Gastroesophageal sphincter (tissue), 4 donors: ENCODE measurements at regions not wholly inside any gene's neighbourhood (a gene's known extent, or its start where the extent isn't known, plus 50 kb on each side); places are given as distances from the start of the nearest gene placed in this dataset.

Source experiments
- ATAC-seq: fragments of 150-250 bp; one replicate; pipeline ENCODE4 v1.9.1; 2016; ENCODE audit warnings: mild to moderate bottlenecking, moderate library complexity
- H3K27ac ChIP-seq, 4 donors: fragments of 200-600 bp; sonication (generic) in 3 of 4; 1 replicate in 3 of 4; 2 replicates in 1 of 4; pipeline ENCODE4 v1.5.1; 2016 to 2019
- H3K27me3 ChIP-seq: fragments of 200-600 bp; sonication (generic); one replicate; pipeline ENCODE4 v1.5.1; 2019
- H3K36me3 ChIP-seq, 2 donors: fragments of 200-600 bp; sonication (generic); one replicate each; pipeline ENCODE4 v1.5.1; 2019; ENCODE audit warnings: control low read depth in 1 of 2
- H3K4me1 ChIP-seq, 3 donors: fragments of 200-600 bp; sonication (generic); 1 replicate in 2 of 3; 2 replicates in 1 of 3; pipeline ENCODE4 v1.5.1; 2016 to 2019; ENCODE audit warnings: control low read depth in 2 of 3
- H3K4me3 ChIP-seq, 2 donors: fragments of 200-600 bp; sonication (generic); one replicate each; pipeline ENCODE4 v1.5.1; 2019; ENCODE audit warnings: mild to moderate bottlenecking in 1 of 2, moderate library complexity in 1 of 2
- H3K9me3 ChIP-seq, 3 donors: fragments of 200-600 bp; sonication (generic); one replicate each; pipeline ENCODE4 v1.5.1; 2017 to 2019; ENCODE audit warnings: control low read depth in 2 of 3
- EP300 ChIP-seq: sonication (generic); formaldehyde crosslinking; IDR thresholded peaks from one replicate; pipeline ENCODE4 v1.6.1; 2017; ENCODE audit warnings: antibody characterized with exemption, mild to moderate bottlenecking
- POLR2A ChIP-seq, 2 donors: fragments of 450-650 bp; IDR thresholded peaks; one replicate each; pipeline ENCODE4 v1.6.1; 2017; ENCODE audit warnings: antibody characterized with exemption in 2 of 2, mild to moderate bottlenecking in 2 of 2, moderate library complexity in 1 of 2
- POLR2AphosphoS5 ChIP-seq: sonication (generic); formaldehyde crosslinking; IDR thresholded peaks from one replicate; pipeline ENCODE4 v1.6.1; 2017; ENCODE audit warnings: antibody characterized with exemption
- WGBS, 2 donors: methylation state at CpG; one replicate each; pipeline ENCODE4 v1.1.5; 2018; ENCODE audit warnings: low coverage in 1 of 2; 5-methylcytosine and 5-hydroxymethylcytosine counted together
- TF ChIP-seq, protein P1 (sequence below), 4 experiments: fragments of 200-600 bp in 2 of 4; fragments of 450-650 bp in 2 of 4; sonication (generic) in 1 of 4; IDR thresholded peaks; one replicate each; pipeline ENCODE4 v1.5.1; 2017 to 2019; ENCODE audit warnings: antibody characterized with exemption in 4 of 4, mild to moderate bottlenecking in 2 of 4, moderate library complexity in 2 of 4

DNA sequence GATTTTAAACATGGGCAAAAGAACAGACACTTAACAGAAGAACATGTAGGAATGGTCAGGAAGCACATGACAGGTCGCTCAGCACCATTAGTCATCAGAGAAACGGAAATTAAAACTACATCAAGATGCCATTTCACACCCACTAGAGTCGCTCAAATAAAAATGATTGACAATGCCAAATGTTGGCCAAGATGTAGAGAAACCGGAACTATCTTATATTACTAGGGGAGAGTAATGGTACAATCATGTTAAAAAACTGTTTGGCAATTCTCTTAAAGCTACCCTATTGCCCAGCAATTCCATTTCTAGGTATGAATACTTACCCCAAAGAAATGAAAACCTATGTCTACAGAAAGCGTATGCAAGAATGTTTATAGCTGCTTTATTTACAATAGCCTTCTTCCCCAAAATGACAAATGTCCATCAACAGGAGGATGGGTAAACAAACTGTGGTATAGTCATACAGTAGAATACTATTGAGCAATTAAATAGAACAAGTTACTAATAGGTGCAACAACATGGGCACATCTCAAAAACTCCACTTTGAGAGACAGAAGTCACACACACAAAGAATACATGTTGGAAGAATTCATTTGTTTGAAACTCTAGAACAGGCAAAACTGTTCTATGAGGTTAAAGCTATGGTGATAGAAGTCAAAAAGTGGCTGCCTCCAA is 92.8 kb downstream of the ETS2 start:
- no peak overlapping the region for H3K4me3 ChIP-seq
- TF ChIP-seq POLR2AphosphoS5 (peak; percentile 8), POLR2A (IDR thresholded peaks at IDR 0.05) (no peak)
- H3K9me3 ChIP-seq, result no peaks in the 10 kb centered on the region
- no peaks in the 10 kb centered on the region for H3K27me3 ChIP-seq
- WGBS, 2 donors, result 58 to 88% methylated on average over 5 of the region's 5 CpGs
- no peak for ATAC-seq
- peak overlapping the region in 3 of 4 donors; percentile 32 to 55 (median 50) for H3K27ac ChIP-seq
- no peaks in the 10 kb centered on the region for H3K36me3 ChIP-seq
- H3K4me1 ChIP-seq, result peaks cover 0 to 14% (median 3%) of the 10 kb centered on the region in 3 donors

DNA sequence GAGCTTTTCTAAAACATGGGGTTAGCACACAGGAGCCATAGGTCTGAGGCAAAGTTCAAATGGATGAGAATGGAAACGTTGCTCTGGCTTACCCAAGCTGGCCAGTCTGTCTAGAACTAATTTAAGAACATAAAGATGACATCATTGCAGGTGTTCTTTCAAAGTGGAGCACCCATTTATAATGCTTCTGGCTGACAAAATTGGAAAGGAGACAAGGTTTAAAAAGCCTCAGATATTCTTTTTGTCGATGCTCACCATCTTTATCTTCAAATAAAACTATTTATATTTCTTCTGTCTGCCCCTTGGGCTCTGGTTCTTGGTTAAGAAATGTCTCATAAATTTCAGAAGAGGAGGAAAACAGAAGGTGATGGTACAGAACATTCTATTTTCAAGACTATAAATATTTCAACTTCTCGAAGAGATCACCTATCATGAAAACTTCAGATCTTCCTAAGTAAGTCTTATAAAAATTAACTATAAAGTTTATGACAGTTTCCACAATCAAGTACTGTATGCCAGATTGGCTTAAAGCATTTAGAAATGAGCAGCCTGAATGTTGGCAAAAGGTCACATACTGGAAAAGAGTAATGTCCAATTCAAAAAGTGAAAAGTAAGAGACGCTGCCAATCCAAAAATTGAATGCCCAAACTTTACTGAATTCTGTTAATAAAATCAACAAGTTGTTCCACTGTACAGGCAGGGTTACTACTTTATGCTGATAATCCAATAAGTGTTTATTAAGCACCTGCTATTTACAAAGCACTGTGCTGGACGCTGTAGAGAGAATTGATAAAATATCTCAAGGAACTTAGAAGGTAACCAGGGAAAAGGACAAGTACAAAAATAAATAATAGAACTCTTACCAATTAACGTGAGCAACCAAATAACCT is 92.0 kb downstream of the ETS2 start:
- no peaks in the 10 kb centered on the region for H3K27me3 ChIP-seq
- H3K4me3 ChIP-seq, result no peak overlapping the region
- no peak for TF ChIP-seq POLR2A (IDR thresholded peaks at IDR 0.05)
- TF ChIP-seq, protein P1, sequence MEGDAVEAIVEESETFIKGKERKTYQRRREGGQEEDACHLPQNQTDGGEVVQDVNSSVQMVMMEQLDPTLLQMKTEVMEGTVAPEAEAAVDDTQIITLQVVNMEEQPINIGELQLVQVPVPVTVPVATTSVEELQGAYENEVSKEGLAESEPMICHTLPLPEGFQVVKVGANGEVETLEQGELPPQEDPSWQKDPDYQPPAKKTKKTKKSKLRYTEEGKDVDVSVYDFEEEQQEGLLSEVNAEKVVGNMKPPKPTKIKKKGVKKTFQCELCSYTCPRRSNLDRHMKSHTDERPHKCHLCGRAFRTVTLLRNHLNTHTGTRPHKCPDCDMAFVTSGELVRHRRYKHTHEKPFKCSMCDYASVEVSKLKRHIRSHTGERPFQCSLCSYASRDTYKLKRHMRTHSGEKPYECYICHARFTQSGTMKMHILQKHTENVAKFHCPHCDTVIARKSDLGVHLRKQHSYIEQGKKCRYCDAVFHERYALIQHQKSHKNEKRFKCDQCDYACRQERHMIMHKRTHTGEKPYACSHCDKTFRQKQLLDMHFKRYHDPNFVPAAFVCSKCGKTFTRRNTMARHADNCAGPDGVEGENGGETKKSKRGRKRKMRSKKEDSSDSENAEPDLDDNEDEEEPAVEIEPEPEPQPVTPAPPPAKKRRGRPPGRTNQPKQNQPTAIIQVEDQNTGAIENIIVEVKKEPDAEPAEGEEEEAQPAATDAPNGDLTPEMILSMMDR (IDR thresholded peaks at IDR 0.05), result no peak
- TF ChIP-seq EP300, result peak; percentile 32
- peak; percentile 24 for TF ChIP-seq POLR2AphosphoS5
- ATAC-seq, result peak; percentile 67
- no peaks in the 10 kb centered on the region for H3K9me3 ChIP-seq
- WGBS, 2 donors, result 52 to 56% methylated on average over 6 of the region's 6 CpGs
- H3K4me1 ChIP-seq, result peaks cover 0 to 10% (median 3%) of the 10 kb centered on the region in 3 donors
- H3K36me3 ChIP-seq, result no peaks in the 10 kb centered on the region
- H3K27ac ChIP-seq, result peak overlapping the region; percentile 29 to 55 (median 41)

DNA sequence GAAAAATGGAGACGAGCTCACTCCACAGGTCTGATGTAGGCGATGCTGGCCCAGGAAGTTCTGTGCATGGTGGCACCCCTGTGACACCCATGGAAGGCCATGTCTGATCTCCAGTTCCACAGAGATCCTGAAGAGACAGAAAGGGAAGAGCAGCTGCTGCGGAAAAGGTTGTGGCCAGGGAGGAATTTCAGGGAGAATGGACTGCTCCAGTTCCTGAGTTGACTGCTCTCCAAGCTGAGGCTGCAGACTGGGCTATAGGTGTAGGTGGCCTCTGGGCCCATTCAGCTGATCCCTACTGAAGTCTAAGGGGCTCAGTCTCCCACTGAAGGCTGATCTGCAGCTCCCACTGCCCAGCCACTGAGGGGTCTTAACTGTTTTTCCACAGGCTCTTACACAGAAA is 89.2 kb downstream of the ETS2 start:
- no peak for TF ChIP-seq POLR2AphosphoS5
- 88 to 100% methylated on average over 1 to 2 of the region's 3 CpGs for WGBS, 2 donors
- no peak for ATAC-seq
- H3K36me3 ChIP-seq, result no peaks in the 10 kb centered on the region
- no peaks in the 10 kb centered on the region for H3K9me3 ChIP-seq
- no peak overlapping the region for H3K4me3 ChIP-seq
- no peaks in the 10 kb centered on the region for H3K27me3 ChIP-seq
- peaks cover 0 to 10% (median 3%) of the 10 kb centered on the region in 3 donors for H3K4me1 ChIP-seq
- H3K27ac ChIP-seq, result no peak overlapping the region

DNA sequence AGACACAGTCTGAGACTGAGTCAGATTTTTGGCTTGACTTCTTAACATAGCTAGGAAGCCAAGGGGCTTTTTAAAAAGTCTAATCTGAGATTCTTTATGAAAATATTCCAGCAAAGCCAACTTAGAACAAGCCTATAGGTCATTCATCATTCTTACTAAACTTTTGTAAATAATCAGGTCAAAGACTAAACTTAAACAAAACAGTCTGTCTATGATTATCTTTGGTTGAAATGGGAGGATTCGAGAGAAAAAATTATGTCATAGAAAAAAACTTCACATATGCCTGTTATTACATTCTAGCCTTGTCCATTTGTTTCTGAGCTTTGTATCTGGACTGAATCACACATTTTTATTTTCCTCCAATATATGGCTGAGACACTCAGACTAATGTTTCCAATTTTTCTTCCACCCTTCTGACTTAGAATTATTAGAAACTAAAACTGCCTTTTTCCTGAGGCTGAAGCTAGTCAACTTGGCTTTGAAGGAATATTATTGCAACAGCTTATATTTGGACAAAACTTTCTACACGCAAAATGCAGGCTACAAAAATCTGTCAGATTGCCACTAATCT is 83.3 kb downstream of the ETS2 start:
- peak; percentile 62 for ATAC-seq
- H3K27ac ChIP-seq, result peak overlapping the region; percentile 26 to 48 (median 38)
- H3K4me1 ChIP-seq, result peaks cover 0 to 11% (median 0%) of the 10 kb centered on the region in 3 donors
- H3K9me3 ChIP-seq, result peaks cover 0 to 19% (median 0%) of the 10 kb centered on the region in 3 donors
- 0 to 9% methylated on average over 2 of the region's 2 CpGs for whole genome bisulfite sequencing, 2 donors
- TF ChIP-seq POLR2AphosphoS5, result no peak
- TF ChIP-seq, protein P1 (IDR thresholded peaks at IDR 0.05), result no peak
- TF ChIP-seq POLR2A (IDR thresholded peaks at IDR 0.05), result no peak
- no peaks in the 10 kb centered on the region for H3K36me3 ChIP-seq
- no peak overlapping the region for H3K4me3 ChIP-seq
- no peaks in the 10 kb centered on the region for H3K27me3 ChIP-seq

DNA sequence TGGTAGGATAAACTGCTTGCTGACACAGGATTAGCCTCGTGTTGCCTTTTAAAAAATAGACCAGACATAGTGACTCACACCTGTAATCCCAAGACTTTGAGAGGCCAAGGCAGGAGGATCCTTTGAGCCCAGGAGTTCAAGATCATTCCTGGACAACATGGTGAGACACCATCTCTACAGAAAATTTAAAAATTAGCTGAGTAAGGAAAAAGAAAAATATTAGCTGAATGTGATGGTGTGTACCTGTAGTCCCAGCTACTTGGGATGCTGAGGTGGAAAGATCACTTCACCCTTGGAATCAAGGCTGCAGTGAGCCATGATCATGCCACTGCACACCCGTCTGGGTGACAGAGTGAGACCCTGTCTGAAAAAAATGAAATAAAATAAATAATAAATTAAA is 82.0 kb downstream of the ETS2 start:
- H3K9me3 ChIP-seq, result peaks cover 0 to 19% (median 0%) of the 10 kb centered on the region in 3 donors
- H3K4me3 ChIP-seq, result no peak overlapping the region
- WGBS, 2 donors, result 80 to 84% methylated on average over 1 to 2 of the region's 2 CpGs
- no peak overlapping the region for H3K27ac ChIP-seq
- H3K27me3 ChIP-seq, result no peaks in the 10 kb centered on the region
- TF ChIP-seq, protein P1 (IDR thresholded peaks at IDR 0.05), result no peak
- TF ChIP-seq EP300, result no peak
- no peak for TF ChIP-seq POLR2AphosphoS5
- TF ChIP-seq POLR2A (IDR thresholded peaks at IDR 0.05), result no peak
- H3K36me3 ChIP-seq, result no peaks in the 10 kb centered on the region
- ATAC-seq, result no peak
- peaks cover 0 to 11% (median 0%) of the 10 kb centered on the region in 3 donors for H3K4me1 ChIP-seq
